Uterus (tissue), 2 donors: ENCODE measurements at regions not wholly inside any gene's neighbourhood (a gene's known extent, or its start where the extent isn't known, plus 50 kb on each side); places are given as distances from the start of the nearest gene placed in this dataset.

Experiments used
- CTCF ChIP-seq, 4 experiments: fragments of 200-600 bp in 2 of 4; fragments of 450-650 bp in 2 of 4; sonication (generic) in 2 of 4; IDR thresholded peaks; one replicate each; pipeline ENCODE4 v1.5.1; 2016 to 2019; ENCODE audit warnings: antibody characterized with exemption in 4 of 4, mild to moderate bottlenecking in 2 of 4, moderate library complexity in 1 of 4
- POLR2A ChIP-seq, 2 donors: fragments of 450-650 bp; IDR thresholded peaks; one replicate each; pipeline ENCODE4 v1.6.1; 2016; ENCODE audit warnings: antibody characterized with exemption in 2 of 2, mild to moderate bottlenecking in 1 of 2, moderate library complexity in 1 of 2

- TF ChIP-seq CTCF (IDR thresholded peaks at IDR 0.05), result no peak
- no peak for TF ChIP-seq POLR2A (IDR thresholded peaks at IDR 0.05)
Observed at GRCh38 chr3:65201926-65202325, 514.1 kb upstream of the ADAMTS9 start.
